HUES6 (cell line): ENCODE measurements at regions not wholly inside any gene's neighbourhood (a gene's known extent, or its start where the extent isn't known, plus 50 kb on each side); places are given as distances from the start of the nearest gene placed in this dataset.

ENCODE experiments used
- H3K27ac ChIP-seq: 2 replicates; pipeline ENCODE4 v1.7.0; 2013; ENCODE audit warnings: low read depth, mild to moderate bottlenecking, low read length, inconsistent platforms
- H3K27me3 ChIP-seq: 2 replicates; pipeline ENCODE4 v1.6.1; 2013; ENCODE audit warnings: low read length; ENCODE audit not compliant: control insufficient read depth, insufficient read depth
- H3K36me3 ChIP-seq: 2 replicates; pipeline ENCODE4 v1.6.1; 2013; ENCODE audit warnings: low read length; ENCODE audit not compliant: control insufficient read depth, insufficient read depth
- H3K4me1 ChIP-seq: 2 replicates; pipeline ENCODE4 v1.6.1; 2013; ENCODE audit warnings: low read length; ENCODE audit not compliant: control insufficient read depth, insufficient read depth
- H3K4me3 ChIP-seq: 2 replicates; pipeline ENCODE4 v1.5.1; 2013; ENCODE audit warnings: low read depth, low read length
- H3K9ac ChIP-seq: one replicate; pipeline ENCODE4 v1.6.1; 2013; ENCODE audit warnings: mild to moderate bottlenecking, low read length
- H3K9me3 ChIP-seq: 2 replicates; pipeline ENCODE4 v1.6.1; 2013; ENCODE audit warnings: low read depth, low read length; ENCODE audit not compliant: control insufficient read depth, insufficient read depth

GRCh38 chrX:20420058-20420457, 153.3 kb upstream of the RPS6KA3 start:
- H3K27me3 ChIP-seq = no peaks in the 10 kb centered on the region; the same call in 1 of the 2 replicates
- no peak overlapping the region for H3K4me3 ChIP-seq
- peaks cover 5% of the 10 kb centered on the region; the same call in 1 of the 2 replicates for H3K9me3 ChIP-seq
- no peaks in the 10 kb centered on the region for H3K36me3 ChIP-seq
- no peaks in the 10 kb centered on the region; the same call in 1 of the 2 replicates for H3K4me1 ChIP-seq
- no peak overlapping the region for H3K9ac ChIP-seq
- no peak overlapping the region for H3K27ac ChIP-seq

- Histone ChIP-seq H3K9ac (no peak overlapping the region), H3K4me1 (no peaks in the 10 kb centered on the region; the same call in 1 of the 2 replicates)
These were observed 151.9 kb upstream of the RPS6KA3 start for GRCh38 chrX:20418379-20419150.

GRCh38 chrX:20414762-20415445, 148.2 kb upstream of the RPS6KA3 start:
- Histone ChIP-seq H3K36me3 (no peaks in the 10 kb centered on the region), H3K27ac (no peak overlapping the region), H3K4me1 (no peaks in the 10 kb centered on the region; the same call in 1 of the 2 replicates), H3K9ac (no peak overlapping the region), H3K27me3 (peaks cover 7% of the 10 kb centered on the region; the same call in 1 of the 2 replicates), H3K9me3 (no peaks in the 10 kb centered on the region), H3K4me3 (no peak overlapping the region)

More at GRCh38 chrX:20418379-20419150, 151.9 kb upstream of the RPS6KA3 start:
- Histone ChIP-seq H3K4me3 (no peak overlapping the region), H3K9me3 (no peaks in the 10 kb centered on the region), H3K27ac (no peak overlapping the region), H3K27me3 (peaks cover 7% of the 10 kb centered on the region; the same call in 1 of the 2 replicates), H3K36me3 (no peaks in the 10 kb centered on the region)

- Histone ChIP-seq H3K36me3 (no peaks in the 10 kb centered on the region), H3K27ac (no peak overlapping the region), H3K4me1 (no peaks in the 10 kb centered on the region; the same call in 1 of the 2 replicates), H3K4me3 (no peak overlapping the region), H3K27me3 (peaks cover 7% of the 10 kb centered on the region; the same call in 1 of the 2 replicates), H3K9me3 (no peaks in the 10 kb centered on the region), H3K9ac (no peak overlapping the region)
These were observed 147.4 kb upstream of the RPS6KA3 start for GRCh38 chrX:20414066-20414465.

GRCh38 chrX:20412871-20413486, 146.3 kb upstream of the RPS6KA3 start:
- no peaks in the 10 kb centered on the region; the same call in 1 of the 2 replicates for H3K4me1 ChIP-seq
- no peaks in the 10 kb centered on the region for H3K9me3 ChIP-seq
- no peak overlapping the region for H3K27ac ChIP-seq
- no peaks in the 10 kb centered on the region for H3K36me3 ChIP-seq
- H3K27me3 ChIP-seq = peaks cover 10% of the 10 kb centered on the region; the same call in 1 of the 2 replicates
- no peak overlapping the region for H3K4me3 ChIP-seq
- no peak overlapping the region for H3K9ac ChIP-seq

GRCh38 chrX:20410540-20410939, 143.8 kb upstream of the RPS6KA3 start:
- Histone ChIP-seq H3K27ac (no peak overlapping the region), H3K27me3 (peaks cover 10% of the 10 kb centered on the region; the same call in 1 of the 2 replicates), H3K4me1 (no peaks in the 10 kb centered on the region; the same call in 1 of the 2 replicates), H3K9ac (no peak overlapping the region), H3K9me3 (no peaks in the 10 kb centered on the region), H3K4me3 (no peak overlapping the region), H3K36me3 (no peaks in the 10 kb centered on the region)

GRCh38 chrX:20409991-20410390, 143.3 kb upstream of the RPS6KA3 start:
- no peaks in the 10 kb centered on the region; the same call in 1 of the 2 replicates for H3K4me1 ChIP-seq
- no peak overlapping the region for H3K27ac ChIP-seq
- no peak overlapping the region for H3K9ac ChIP-seq
- no peak overlapping the region for H3K4me3 ChIP-seq
- no peaks in the 10 kb centered on the region for H3K36me3 ChIP-seq
- peaks cover 10% of the 10 kb centered on the region; the same call in 1 of the 2 replicates for H3K27me3 ChIP-seq
- H3K9me3 ChIP-seq = no peaks in the 10 kb centered on the region

GRCh38 chrX:20402956-20403355, 136.2 kb upstream of the RPS6KA3 start:
- Histone ChIP-seq H3K27ac (no peak overlapping the region), H3K27me3 (peaks cover 2% of the 10 kb centered on the region; the same call in 1 of the 2 replicates), H3K4me3 (no peak overlapping the region), H3K36me3 (no peaks in the 10 kb centered on the region), H3K9ac (no peak overlapping the region), H3K9me3 (no peaks in the 10 kb centered on the region), H3K4me1 (no peaks in the 10 kb centered on the region)

- no peaks in the 10 kb centered on the region for H3K4me1 ChIP-seq
- H3K9ac ChIP-seq = no peak overlapping the region
- H3K36me3 ChIP-seq = no peaks in the 10 kb centered on the region
- H3K27ac ChIP-seq = no peak overlapping the region
- H3K27me3 ChIP-seq = peaks cover 2% of the 10 kb centered on the region; the same call in 1 of the 2 replicates
- no peak overlapping the region for H3K4me3 ChIP-seq
- no peaks in the 10 kb centered on the region for H3K9me3 ChIP-seq
These were observed 133.2 kb upstream of the RPS6KA3 start for GRCh38 chrX:20399728-20400414.

GRCh38 chrX:20397587-20397986, 130.9 kb upstream of the RPS6KA3 start:
- Histone ChIP-seq H3K9ac (no peak overlapping the region), H3K27me3 (peaks cover 2% of the 10 kb centered on the region; the same call in 1 of the 2 replicates), H3K4me1 (no peaks in the 10 kb centered on the region), H3K4me3 (no peak overlapping the region), H3K9me3 (no peaks in the 10 kb centered on the region), H3K36me3 (no peaks in the 10 kb centered on the region), H3K27ac (no peak overlapping the region)
